Stimulated activated CD8-positive, alpha-beta memory T cell treated with anti-CD3 and anti-CD28 coated beads, Interleukin-15, amount 100 ng/mL, for 4 hours (primary cell): ENCODE measurements at regions not wholly inside any gene's neighbourhood (a gene's known extent, or its start where the extent isn't known, plus 50 kb on each side); places are given as distances from the start of the nearest gene placed in this dataset.
"Not testable (repeated sequence)": the region's sequence is repeated elsewhere in the genome, so short reads cannot be mapped to it uniquely, and the experiment has no call there.

Experiments used
- DNase-seq, 2 donors: peaks; one replicate each; pipeline ENCODE4 v3.0.0-alpha.2; 2020; ENCODE audit warnings: low read depth in 2 of 2

DNA sequence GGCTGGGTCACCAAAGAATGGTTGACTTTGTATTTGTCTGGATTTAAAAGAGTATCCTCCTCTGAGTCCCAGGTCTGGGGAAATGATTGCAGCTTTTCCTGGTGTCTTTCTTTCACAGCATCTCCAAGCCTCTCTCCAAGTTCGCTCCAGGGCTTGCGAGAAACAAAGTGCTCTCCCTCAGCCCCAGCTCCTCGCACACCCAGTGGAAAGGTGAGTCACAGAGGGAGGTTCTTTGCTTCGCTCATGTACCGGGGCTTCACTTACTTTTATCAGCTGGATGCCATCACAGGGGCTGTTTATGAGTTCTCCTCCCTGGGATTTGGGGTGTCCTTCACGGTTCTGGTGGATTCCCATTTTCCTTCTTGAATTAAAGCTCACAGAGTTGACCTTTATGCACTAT lies 252.2 kb upstream of the PLPP4 start:
- no peak for DNase-seq

GRCh38 chr10:120205368-120206018 lies 251.5 kb upstream of the PLPP4 start:
- DNase-seq: no peak

GRCh38 chr10:120208488-120208887 lies 248.5 kb upstream of the PLPP4 start:
- DNase-seq: no peak

DNA sequence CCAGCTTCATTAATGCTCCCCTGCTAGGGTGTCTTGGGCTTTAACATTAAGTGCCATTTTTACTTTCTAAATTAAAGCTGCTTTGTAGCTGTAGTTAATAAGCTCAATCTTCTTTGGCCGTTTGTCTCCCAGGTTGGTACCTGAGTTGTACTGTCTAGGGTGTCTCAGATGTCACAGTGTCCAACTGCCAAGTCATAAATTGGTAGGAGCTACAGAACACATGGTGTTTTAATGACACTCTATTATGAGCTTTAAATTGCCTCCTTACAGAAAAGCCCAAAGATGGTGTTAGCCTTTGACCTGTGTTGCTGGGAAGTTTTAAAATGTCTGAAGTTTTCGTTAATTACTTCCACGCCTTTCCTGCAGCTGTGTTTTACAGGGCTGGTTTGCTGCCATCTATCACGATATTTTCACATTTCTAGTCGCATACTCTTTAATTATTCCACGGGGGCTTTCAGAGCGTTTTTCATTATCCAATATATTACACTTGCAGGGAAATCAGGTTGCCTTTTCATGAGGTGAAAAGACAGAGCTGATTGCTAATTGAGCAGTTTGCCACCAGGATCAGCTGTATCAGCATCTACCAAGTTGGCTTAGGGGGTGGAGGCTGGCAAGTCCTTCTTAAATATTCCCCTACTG lies 247.8 kb upstream of the PLPP4 start:
- DNase-seq: no peak

GRCh38 chr10:120212275-120212674 lies 244.8 kb upstream of the PLPP4 start:
- DNase-seq: no peak

GRCh38 chr10:120213283-120213682 lies 243.7 kb upstream of the PLPP4 start:
- DNase-seq: not testable (repeated sequence)

DNA sequence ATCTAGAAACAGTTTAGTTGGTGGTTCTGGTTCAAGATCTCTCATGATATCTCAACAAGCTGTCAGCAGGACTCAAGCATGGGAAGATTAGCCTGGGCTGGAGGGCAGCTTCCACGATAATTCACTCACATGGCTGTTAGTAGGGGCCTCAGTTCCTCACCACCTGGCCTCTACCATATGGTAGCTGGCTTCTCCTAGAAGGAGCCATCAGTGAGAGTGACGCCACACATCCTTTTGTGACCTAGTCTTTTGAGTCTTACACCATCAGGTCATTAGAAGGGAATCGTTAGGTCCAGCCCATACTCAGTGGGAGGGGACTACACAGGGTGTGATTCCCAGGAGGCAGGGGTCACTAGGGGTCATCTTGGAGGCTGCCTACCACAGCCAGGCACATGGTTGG lies 239.3 kb upstream of the PLPP4 start:
- DNase-seq: no peak

DNA sequence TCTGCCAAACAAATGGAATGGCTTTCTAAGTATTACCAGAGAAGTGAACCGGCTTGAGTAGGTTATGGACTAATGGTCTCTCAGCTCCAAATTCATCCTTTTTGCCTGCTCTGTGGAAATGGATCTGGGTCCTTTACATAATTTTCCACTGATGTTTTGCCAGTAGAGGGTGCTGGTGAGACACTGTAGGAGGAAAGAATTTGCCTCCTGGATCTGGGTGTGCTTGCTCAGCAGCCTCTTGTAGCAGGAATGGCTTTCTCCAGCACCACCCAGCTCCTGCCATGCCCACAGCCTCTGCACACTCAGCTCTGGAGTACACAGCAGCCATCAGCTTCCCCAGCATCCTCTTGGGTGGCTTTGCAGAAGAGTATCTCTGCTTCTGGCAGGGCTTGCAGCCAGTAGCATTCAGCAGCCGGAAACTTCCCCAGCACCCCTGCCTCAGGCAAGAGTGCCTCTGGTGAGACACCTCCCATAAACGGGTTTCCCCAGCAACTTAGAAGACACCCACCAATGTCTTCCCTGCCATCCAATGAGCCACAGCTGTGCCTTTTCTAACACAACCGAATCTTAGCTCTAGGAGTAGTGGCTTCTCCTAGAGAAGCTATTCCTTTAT lies 235.0 kb upstream of the PLPP4 start:
- DNase-seq: no peak

DNA sequence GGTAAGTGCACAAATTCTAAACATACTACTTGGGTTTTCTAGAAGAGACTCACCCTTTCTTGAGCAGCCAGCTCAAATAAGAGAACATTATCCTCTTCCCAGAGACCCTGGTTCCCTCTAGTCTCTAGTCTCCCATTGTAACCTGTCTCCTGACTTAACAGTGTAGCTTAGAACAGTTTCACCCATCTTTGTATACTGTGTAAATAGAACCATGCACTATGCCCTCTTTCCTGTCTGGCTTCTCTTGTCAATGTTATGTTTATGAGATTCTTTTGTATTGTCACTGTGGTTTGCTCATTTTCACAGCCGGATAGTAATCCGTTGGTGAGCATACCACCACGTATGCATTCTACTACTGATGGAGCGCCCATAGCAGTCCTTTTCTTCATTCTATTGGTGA lies 227.4 kb upstream of the PLPP4 start:
- no peak for DNase-seq

DNA sequence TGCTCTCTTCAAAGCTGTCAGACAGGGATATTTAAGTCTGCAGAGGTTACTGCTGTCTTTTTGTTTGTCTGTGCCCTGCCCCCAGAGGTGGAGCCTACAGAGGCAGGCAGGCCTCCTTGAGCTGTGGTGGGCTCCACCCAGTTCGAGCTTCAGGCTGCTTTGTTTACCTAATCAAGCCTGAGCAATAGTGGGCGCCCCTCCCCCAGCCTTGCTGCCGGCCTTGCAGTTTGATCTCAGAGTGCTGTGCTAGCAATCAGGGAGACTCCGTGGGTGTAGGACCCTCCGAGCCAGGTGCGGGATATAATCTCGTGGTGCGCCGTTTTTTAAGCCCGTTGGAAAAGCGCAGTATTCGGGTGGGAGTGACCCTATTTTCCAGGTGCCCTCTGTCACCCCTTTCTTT lies 217.3 kb upstream of the PLPP4 start:
- not testable (repeated sequence) for DNase-seq

GRCh38 chr10:120251821-120252442 lies 205.1 kb upstream of the PLPP4 start:
- no peak for DNase-seq

DNA sequence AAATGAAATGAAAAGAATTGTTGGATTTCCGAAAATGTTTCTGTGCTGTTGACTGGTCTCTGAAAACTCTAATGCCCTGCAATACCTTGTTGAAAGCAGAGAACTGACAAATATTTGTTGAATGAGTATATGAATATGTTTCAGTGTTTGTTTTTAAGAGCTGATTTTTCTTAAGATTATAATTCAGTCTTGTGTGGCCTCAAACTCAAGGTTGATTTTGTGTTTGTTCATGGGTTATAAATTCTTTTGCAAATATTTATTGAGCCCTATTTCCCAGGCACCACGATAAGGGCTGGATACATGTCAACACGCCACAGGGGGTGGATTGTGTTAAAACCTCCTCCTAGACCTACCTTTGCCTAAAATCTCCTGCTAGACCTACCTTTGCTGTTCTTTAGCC lies 203.9 kb upstream of the PLPP4 start:
- DNase-seq: no peak

DNA sequence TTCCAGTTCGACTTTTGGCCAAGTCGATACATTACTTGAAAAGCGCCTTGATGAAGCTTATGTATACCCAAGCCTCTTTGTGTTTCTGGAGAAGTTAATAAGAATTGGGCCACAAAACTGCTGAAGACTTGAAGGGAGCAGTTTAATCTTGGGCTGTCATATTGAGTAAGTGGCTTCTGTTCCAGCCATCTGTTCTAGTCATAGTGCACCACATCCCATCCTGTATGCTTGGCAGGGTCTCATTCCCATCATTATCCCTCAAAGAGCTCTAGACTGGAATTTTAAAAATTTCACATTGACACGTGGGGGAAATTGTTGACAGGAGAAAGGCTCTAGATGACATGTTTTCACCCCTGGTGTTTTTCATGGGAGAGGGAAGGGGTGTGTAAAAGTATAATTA lies 196.6 kb upstream of the PLPP4 start:
- no peak for DNase-seq

DNA sequence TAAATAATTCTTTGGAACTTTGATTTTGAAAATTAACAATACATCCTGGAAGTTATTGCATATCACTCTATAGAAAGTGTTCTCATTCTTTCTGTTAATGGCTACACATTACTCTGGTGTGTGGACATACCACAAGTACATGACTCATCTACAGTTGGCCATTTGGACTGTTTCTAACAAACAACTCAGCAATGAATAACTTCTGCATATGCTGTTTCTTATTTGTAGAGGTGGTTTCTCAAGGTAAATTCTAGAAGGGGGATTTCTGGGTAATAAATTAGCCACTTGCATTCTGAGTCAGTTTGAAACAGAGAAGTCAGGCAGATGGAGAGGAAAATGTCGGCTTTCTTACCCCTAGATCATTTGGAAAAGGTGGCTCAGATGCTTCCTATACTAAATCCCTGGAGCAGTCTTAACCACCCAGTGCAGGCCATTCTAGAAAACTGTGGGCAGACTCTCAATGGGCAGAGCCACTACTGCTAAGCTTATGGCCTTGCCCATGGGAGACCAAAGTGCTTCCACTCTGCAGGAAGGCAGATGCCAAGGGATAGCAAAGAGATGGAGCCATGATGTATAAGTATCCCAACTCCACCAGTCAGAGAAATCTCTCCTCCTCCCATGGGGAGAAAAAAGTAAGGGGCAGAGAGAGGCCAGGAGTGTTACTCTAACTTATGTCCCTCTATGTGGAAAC lies 194.0 kb upstream of the PLPP4 start:
- no peak for DNase-seq

DNA sequence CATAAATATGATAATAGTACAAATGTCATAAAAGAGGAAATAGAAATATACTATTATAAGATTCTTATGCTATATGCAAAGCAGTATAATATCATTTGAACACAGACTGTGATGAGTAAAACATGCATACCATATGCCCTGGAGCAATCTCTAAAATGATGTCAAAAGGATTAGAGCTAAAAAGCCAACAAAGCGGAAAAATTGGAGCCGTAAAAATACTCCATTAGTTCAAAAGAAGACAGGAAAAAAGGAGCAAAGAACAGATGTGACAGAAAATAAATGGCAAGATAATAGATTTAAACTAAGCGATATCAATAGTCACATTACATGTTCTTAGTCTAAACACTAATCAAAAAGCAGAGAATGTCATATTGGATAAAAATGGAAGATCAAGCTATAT lies 191.0 kb upstream of the PLPP4 start:
- DNase-seq: no peak

DNA sequence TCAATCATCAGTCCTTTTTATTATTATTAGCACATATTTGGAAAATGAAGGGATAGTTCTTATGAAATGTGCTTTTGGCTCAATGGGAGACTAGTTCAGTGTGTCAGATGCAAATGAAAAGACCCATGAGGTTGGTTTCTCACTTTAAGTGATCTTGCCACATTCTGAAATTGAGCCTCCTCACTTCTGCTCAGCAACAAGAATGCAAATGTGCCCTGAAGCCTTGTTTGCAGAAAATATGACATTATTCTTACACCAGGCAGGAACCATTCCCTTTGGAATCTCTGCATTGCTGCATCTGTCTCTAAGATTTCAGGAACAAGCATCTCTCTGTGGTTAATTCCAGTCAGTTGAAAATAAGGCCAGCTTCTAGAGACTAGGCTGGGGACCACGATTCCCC lies 186.1 kb upstream of the PLPP4 start:
- DNase-seq: no peak

DNA sequence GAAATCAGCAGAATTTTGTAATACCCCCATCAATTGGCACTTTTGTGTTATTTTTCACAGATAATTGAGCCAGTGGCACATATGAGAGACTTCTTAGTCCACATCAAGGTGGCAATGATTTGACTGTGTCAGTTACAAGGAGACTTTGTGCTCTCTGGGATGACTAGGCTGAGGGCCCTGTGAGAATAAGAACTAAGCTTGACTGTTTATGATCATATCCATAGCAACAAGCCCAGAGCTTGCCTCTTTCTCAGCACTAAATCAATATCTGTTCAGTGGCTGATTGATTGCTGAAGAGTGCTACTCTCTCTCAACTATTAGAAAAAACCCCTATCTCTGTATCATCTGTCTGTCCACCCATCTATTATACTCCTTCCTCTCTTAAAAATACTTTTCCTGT lies 185.3 kb upstream of the PLPP4 start:
- no peak for DNase-seq

DNA sequence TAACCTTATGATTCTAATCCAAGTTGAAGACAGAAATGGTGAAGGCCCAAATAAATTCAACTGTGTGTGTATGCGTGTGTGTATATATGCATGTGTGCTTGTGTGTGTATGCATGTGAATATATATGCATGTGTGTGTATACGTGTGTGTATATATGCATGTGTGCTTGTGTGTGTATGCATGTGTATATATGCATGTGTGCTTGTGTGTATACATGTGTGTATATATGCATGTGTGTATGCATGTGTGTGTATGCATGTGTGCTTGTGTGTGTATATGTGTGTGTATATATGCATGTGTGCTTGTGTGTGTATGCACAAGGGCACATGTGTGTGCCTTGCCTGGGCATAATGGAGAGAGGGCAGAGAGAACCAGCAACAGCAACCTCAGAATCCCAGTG lies 184.7 kb upstream of the PLPP4 start:
- DNase-seq: no peak

- DNase-seq: no peak
Observed at GRCh38 chr10:120278069-120278468, 179.0 kb upstream of the PLPP4 start.

- no peak for DNase-seq
Observed at GRCh38 chr10:120279196-120279595, 177.8 kb upstream of the PLPP4 start.

GRCh38 chr10:120282421-120282820 lies 174.6 kb upstream of the PLPP4 start:
- no peak for DNase-seq

DNA sequence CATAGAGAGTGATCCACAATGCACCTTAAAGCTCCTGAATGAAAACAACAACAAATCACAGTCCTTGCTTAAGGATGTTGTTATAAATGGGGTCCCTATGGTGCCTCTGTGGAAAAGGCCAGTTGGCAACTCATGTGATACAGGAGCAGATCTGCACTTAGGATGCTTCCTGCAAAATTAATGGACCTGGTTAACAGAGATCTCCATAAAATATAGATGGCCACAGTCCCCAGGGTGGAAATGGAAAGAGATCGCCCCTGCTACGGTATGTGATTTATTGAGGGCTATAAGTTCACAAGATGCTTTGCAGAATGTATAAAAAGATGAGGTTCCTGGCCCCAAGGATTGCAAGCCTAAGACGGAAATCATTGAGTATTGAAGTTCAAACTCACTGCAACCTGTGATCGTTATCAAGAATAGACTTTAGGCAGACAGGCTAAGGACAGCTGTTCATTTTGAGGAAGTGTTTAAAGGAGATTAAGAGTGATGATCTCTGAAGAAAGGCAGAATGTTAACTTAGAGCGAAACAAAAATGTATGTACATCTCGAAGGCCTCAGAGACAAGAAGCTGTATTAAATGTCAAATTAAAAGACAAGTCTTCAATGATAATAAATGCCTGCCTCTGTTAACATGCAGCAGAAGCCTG lies 174.1 kb upstream of the PLPP4 start:
- no peak for DNase-seq
